CD4-positive, alpha-beta T cell treated with Interferon gamma for 1 hour (primary cell): ENCODE measurements at regions not wholly inside any gene's neighbourhood (a gene's known extent, or its start where the extent isn't known, plus 50 kb on each side); places are given as distances from the start of the nearest gene placed in this dataset.

Experiments
- DNase-seq: peaks from one replicate; pipeline ENCODE4 v3.0.0-alpha.2; 2020

DNA sequence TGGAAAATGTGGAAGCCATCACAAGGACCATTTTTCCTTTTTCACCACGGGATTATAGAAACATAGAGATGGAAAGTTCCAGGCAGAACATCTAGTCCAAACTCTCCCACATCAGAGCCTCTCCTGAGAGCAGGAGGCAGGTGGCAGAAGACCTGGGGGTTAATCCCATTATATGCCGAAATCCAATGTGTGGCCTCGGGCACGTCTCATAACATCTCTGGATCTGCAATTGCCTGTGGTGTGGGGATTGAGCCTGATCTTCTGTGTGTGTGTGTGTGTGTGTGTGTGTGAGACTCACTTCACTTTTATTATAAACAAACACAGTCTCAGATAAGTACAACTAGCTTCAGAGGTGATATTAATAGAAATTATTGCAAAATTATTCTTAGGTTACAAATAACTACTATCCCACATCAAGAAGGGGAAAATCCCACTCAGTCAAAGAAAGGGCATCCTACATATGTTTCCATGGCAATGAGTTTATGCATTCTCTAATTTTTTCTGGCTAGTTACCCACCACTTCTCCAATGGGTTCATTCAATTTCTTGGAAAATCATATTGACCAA, 199.1 kb downstream of the FOXL1 start:
- DNase-seq: no peak

DNA sequence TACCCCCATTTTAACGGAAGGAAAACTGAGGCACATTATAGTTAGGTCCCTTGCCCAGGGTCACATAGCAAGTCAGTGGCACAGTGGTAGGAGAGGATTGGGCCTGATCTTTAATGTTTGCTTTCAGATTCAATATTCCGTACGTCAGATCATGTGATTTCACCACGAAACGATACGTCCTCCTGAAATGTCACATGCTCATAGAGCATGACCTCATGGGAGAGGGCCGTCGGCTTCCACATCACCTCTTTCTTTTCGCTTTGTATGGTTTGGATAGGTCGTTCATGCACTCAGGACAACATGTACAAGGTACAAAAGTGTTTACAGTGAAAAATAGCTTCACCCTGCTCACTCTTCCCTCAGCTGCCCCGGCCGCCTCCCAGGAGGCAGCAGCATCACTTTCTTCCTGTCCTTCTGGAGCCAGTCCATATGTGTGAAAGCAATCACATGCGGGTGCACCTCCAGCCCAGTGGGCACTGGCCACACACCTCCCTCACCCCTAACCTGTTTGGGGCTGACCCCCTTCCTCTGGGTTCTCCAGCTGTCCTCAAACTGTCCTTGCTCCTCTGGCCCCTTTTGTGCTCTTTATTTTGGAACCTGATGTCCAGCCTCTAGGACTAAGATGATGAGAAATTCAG, 199.9 kb downstream of the FOXL1 start:
- DNase-seq: no peak

DNA sequence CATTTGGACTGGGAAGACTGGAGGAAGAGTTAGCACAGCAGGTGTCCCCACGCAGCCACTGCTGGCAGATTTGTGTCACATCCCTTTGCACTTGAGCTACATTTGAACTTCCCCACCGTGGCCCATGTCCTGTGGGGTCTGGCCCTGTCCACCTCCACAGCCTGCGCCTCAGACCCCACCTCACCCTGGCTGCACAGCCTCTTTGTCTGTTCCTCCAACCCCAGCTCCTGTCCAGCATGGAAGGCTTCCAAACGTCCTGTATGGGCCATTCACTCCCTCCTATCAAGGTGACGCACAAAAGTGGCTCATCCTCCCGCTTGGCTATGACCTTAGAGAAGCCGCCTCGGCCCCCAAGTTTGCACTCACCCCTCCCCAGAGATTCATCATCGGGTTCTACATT, 200.6 kb downstream of the FOXL1 start:
- DNase-seq: no peak

DNA sequence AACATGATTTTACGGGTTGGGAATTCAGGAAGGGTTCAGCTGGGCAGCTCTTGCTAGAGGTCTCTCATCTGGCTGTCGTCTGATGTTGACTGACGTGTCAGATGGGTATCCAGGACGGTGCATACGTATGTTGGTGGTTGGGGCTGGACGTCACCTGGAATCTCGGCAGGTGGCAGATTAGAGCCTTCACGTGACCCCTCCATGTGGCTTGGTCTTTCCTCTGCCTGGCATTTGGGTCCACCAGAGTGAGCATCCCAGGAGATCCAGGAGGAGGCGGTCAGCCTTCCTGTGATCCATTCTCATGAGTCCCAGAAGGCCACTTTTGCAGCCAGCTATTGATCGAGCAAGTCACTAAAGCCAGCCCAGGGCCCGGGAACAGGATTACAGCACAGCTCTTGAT, 202.7 kb downstream of the FOXL1 start:
- DNase-seq: no peak

DNA sequence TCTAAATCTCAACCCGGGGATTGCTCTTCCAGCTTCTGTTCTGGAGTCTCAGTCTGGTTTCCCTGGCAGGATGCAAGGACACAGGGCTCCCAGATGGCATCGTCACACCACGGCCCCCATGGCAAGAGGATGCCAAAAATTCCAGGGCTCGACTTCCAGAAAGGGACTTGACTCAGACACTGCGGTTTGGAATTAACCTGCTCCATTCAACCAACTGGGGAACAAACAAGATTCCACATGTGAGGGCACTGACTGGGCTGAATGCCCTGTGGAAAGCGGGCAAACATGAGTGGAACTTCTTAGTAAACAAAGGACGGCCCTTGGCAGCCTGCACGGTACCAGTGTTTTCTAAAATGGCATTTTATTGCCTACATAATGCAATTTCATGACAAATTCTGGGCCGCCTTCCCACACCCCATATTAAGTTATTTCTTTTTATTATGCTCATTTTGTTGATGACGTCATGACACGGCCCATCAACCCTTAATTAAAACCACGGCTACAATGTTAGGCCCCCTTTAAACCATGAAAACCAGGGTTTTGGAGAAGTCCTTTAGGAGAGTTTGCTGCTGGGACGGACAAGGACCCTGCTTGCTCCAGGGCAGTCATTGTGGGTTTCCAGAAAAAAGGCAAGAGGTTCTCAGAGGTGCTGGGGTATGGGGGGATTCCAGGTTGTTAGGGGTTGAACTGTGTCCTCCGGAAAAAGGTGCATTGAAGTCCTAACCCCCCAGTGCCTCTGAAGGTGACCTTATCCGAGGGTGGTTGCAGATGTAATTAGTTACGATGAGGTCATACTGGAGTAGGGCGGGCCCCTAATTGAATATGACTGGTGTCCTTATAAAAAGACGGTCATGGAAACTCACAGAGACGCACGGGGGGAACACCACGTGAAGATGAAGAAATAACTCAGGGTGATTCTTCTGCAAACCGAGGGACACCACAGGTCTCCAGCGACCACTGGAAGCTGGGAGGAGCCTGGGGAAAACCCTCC, 205.6 kb downstream of the FOXL1 start:
- no peak for DNase-seq

DNA sequence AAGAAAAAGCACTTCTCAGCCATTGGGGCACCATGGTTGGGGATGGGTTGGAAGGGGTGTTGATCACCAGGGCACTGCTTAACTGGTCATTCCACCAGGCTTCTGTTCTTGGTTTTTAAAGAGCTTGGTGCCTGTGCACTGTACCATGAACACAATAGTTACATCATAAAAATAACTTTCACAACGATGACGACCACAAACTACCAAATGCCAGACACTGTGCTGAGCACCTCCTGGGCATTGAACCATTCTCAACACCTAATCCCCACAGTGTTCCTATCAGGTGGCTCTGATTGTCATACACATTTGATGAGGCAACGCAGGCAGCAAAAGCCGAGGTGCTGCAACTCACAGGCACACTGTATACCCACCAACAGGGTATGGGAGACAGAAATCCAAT, 208.0 kb downstream of the FOXL1 start:
- no peak for DNase-seq

DNA sequence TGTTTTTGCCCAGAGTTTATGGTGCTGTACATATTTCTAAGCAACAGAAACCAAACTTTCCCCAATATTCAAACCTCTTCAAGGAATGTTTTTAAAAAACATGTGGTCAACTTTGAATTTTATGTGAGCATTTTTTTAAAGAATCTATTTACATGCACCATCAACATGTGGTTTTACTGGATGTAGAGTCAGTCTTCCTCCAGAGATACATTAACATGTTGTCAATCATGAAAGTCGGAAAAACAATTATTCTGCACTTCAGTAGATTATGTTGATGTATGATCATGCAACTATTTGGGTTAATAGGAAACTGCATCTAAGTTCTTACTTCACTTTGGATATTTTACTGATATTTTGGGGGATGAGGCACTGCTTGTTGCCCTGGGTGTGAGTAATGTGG, 208.6 kb downstream of the FOXL1 start:
- DNase-seq: no peak

DNA sequence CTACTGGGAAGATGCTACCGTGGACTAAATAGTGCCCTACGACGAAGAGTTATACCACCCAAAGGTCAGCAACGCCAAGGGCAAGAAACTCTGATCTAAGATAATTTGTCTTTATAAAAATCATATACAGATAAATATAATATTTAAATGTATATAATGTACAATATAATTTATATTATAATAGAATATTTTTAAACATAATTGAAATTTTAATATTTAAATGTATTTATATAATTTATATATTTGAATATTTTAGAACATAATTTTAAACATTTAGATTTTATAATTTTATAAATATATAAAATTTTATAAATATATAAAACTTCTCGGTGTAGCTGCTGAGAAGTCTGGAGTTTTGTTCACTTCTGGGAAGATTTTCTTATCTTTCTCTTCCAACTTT, 209.2 kb downstream of the FOXL1 start:
- DNase-seq: no peak

DNA sequence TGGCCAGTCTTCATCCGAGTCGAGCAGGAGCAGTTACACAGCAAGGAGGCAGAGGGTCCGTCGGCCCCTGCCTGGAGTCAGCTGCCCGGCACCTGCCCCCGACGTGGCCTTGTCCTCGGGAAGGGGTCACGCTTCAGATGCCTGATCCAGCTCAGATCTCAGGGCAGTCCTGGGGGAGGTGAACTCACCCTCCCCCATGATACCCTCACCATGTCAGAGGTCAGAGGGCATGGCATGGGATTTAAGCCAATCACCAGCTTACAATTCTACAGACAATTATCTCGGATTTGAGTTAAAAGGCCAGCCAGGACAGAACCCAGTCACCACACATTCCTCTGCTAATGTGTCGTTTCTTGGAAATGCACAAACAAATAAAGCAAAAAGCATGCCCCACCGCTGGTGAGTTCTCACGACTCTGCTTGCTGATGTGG, 211.3 kb downstream of the FOXL1 start:
- DNase-seq: no peak

DNA sequence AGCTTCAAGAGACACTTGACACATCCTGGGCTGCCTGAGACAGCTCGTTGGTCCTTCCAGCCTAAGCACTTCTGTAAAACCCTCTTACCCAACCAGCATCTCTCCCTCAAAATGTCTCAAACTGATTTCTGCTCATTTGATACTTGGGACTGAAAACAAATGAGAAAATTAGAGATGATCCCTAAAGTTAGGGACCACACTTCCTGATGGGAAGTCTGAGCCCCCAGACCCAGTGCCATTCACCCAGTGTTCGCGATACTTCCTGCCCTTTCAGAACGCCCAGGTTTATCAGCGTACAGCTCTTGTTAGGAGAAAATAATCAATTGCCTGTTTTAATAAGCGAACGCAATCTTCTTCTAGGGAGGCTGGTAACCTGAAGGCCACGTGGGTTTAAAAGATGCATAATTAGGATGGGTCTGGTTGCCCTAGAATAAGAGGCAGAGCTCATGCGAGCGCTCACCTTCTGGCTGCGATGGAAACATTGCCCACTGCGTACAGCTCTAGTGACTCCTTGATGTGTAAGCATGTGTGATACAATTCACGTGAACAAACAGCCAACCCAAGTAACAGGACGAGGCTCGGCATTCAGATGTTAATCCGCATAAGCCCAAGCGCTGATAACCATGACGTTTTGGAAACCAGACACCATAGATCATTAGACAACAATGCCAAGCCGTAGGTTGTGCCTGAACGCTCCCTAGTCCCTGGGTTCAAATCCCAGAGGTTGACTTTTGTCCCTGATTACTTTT, 213.1 kb downstream of the FOXL1 start:
- DNase-seq: no peak

DNA sequence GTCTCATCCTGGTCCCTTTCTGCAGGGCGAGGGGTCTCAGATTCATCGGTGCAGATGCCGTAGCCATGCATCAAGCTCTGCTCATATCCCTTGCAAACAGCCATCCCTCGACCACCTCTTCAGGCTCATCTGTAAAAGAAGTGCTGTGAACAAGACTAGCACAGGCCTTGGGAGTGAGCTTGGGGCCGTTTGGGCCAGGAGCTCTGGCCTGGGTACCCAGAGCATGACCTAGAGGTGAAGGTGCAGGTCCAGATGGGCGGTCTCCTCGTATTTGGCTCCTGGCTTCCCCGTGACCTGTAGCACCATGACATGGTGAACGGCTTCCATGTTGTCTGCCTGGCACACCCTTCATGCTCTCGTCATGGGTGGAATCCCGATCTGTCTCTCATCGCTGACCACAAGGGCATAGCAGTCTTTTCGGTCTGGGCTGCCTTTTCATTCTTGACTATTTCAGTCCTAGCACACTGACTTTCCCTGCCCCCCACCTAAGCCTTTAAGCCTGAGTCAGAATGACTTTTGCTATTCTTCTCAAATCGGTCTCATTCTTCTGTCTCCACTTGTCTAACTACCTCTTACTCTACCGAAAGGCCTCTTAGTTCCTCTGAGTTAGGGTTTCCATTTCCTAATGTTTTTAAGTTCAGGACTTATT, 216.0 kb downstream of the FOXL1 start:
- DNase-seq: no peak

DNA sequence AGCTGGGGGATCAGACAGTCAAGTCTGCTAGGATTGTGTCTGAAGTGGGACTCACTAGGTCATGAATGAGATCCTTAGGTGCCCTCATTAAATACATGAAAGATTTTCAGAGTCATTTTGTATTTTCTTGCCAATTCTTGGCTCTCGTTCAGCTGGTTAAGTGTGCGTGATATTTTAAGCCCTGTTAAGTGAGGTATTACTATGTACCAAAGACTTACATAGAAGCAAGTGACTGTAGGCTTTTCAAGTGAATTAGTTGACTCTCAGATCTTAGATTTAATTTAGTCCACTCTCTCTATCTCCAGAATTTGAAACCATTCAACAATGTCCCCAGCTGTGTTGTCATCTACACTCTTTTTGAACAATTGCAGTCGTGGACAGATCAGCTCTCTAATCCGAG, 219.4 kb downstream of the FOXL1 start:
- DNase-seq: no peak

DNA sequence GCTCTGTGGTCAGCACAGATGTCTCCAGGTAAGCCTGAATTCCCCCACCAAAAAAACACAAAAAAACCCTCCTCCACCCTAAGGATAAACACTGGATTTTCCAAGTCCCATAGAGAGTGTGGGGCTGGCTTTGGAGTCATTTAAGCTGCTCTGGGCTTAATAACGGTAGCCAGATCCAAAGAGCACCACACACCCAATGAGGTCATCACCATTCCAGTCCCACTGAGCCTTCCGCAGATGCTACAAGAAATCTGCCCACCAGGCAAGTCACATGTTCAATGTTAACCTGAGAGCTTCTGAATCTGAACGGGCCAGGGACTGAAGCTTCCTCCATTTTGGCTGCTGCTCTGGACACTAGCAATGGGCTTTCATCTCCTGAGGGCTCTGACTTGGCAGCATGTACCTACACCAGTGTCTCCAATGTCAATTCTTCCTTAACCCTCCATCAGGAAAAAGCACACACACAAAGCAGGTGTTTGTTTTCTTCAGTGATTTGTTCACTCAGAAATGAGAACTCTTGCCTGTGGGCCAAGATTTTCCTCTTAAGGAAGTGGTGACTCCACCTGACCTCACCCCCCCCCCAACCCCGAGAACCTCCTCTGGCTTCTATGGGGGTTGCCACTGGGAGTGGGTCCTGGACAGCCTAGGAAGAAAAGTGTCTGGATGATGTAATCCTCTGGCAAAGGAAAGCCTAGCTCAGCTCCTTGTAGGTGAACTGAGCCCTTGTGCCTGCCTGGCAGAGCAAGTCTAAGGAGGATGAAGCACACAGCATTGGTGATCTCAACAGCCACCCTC, 220.1 kb downstream of the FOXL1 start:
- no peak for DNase-seq

DNA sequence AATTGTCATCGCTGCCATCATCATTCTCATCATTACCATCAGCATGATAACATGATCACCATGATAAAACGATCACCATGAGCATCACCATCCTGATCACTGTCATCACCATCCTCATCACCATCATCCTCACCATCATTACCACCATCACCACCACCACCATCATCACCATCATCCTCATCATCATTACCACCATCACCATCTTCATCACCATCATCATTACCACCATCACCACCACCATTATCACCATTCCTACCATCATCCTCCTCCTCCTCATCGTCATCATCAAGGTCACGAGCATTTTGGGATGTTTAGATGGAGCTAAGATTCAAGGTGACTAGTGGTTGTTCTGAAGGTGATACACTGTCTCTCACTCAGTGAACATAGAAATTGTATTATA, 221.0 kb downstream of the FOXL1 start:
- DNase-seq: no peak

DNA sequence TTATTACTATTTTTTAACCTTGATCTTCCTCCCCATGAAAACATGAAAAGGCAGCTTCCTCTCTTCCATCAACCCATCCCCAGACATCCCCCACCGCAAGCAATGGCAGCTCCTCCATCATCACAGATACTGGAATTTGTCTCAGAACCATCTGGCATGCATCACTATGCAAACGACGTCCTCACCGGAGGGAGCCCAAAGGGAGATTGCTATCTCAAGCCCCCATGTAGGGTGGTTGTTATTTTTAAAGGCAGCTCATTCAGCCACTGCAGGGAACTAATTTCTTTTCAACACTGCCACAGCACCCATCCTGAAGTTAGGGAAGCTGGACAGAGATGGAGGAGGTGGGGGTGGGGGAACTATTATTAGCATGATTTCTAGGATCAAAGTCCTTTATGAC, 222.5 kb downstream of the FOXL1 start:
- no peak for DNase-seq

DNA sequence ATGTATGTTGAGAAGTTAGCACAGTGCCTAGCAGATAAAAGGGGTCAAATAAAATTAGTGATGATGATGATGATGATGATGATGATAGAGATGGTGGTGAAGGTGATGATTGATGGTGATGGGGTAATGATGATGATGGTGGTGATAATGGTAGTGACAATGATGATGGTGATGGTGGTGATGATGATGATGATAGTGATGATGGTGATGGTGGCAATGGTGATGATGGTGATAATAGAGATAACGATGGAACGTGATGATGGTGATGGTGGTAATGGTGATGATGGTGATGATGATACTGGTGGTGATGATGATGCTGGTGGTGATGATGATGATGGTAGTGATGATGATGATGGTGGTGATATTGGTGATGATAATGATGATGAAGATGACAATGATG, 223.7 kb downstream of the FOXL1 start:
- no peak for DNase-seq

DNA sequence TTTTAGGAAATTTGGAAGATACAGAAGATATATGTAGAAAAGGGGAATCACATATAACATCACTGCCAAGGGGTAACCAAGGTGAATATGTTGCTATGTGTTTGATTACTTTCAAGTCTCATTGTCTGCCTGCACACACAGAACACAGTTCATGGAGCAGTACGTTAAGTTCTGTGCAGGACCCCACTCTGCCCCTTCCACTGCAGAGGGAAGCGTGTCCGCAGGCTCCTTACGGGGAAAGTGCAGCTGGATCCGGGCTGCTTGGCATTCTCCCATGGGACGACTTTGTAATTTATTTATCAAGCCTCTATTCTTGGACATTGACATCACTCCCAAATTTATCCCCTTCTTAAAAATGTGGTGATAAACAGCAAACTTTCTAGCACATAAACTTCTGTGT, 226.8 kb downstream of the FOXL1 start:
- no peak for DNase-seq

DNA sequence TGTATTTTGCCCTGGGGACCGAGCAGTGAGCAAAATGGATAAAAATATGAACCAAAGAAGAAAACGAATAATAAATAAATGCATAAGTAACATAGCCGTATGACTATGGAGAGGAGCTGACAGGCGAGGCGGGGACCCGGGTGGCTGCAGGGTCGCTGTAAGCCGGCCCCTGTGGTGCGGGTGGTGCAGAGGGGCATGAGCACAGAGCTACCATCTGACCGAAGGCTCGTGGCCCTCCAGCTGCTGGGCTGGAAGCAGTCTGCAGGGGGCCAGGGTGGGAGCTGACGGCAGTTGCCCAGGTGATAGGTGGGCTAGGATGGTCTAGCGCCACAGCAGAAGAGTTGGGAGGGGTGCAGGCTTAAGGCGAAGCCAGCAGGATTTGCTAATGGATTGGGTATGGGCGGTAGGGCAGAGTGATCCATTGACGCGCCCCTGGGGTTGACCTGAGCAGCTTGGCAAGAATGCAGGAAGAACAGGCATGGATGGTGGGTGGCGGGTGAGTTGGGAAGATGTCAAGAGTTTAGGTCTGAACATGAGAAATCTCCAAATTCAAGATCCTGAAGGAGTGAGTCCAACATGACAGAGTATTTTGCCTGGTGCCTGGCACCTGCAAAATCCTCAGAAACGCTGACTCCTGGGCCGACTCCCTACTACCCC, 228.0 kb downstream of the FOXL1 start:
- no peak for DNase-seq

DNA sequence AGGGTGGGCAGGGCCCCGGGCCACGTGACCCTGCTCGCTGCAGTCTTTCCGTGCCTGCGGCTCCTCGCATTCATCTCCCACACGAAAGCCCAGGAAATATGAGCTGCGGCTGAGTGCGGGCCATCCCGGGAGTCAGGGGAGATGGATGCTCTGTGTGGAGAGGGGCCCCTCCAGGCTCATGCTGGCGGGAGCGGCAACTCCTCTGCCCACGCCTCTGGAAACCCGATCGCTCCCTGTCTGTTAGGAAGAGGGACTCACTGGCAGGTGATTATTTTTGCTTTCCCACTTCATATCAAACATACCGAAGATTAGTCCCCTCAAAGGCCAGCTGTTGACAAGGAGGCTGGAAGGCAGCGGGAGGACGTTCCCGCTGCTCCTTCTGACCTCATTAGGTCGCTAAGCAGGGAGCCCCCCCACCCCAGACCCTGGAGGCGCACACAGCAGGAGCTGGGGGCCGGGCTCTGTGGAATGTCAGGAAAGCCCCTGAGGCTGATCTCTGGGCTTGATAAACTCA, 228.5 kb downstream of the FOXL1 start:
- no peak for DNase-seq

DNA sequence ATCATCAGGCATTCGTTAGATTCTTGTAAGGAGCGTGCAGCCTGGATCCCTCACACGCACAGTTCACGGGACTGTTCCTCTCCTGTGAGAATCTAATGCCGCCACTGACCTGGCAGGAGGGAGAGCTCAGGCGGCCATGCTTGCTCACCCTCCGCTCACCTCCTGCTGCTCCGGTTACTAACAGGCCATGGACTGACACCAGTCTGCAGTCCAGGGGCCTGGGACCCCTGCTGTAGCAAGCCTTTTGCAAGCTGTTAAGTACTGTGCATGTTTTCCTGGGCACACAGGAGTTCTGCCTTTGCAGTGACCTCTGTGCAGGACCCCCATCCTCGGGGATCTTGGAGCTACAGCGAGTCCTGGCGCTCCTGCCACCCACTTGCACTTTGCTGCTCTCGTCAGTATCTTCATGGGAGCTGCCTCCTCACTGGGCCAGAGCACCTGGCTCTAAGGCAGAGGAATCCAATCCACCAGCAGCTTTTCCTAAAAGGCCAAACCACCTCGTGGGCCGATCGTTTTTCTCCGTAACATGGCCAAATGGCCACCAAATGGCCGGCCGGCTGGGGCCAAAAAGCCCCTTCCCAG, 230.6 kb downstream of the FOXL1 start:
- no peak for DNase-seq

DNA sequence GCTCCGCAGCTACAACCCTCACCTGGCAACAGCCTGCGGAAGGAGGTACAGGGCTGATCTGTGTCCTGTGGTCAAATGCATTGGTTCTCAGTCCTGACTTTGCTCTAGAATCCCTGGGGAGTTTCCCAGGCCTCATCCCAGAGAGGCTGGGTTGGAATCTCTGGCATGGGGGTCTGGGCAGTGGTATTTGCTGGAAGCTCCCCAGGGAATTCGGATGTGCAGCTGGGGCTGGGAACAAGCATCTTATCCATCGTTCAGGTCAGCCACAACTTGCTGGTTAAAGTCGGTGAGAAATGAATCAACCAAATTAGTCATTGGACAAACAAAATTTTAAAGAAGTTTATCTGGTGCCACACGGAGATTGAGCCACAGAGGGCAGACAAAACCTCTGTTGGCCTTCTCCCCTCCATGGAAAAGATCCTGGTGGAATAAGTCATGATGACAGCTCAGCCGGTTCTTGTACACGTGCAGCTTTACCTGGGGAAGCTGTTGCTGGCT, 231.2 kb downstream of the FOXL1 start:
- no peak for DNase-seq
